ENCODE measurements at regions not wholly inside any gene's neighbourhood (a gene's known extent, or its start where the extent isn't known, plus 50 kb on each side); places are given as distances from the start of the nearest gene placed in this dataset.

DNA sequence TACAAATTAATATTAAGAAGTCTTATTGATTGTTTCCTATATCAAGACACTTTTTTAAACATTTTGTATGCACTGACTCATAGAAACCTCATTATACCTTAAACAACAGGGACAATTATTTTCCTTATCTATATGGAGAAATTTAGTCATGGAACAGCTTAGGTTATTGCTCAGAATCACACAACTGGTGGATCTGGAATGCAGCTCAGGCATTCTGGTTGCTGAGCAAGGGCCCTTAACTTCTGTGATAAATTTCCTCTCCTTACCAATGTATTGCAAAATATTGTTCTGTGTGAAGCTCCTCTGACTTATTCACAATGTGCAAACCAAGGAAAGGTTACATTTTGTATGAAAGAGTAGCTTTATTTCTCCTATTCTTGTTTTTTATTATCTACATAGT, 817.8 kb downstream of the LRFN5 start:
- intact Hi-C loops (cut with DNase I) = no loop called here
- Histone ChIP-seq H3K9me3 (no peaks in the 10 kb centered on the region), H3K27me3 (no peaks in the 10 kb centered on the region), H3K4me3 (no peak overlapping the region), H3K4me1 (no peaks in the 10 kb centered on the region), H3K27ac (no peak overlapping the region), H3K36me3 (no peaks in the 10 kb centered on the region)
- FAIRE-seq (no peak), DNase-seq (no peak), ATAC-seq (no peak)
- no peak for TF ChIP-seq CTCF (IDR thresholded peaks at IDR 0.05)

GRCh38 chr14:42421377-42422078, 814.9 kb downstream of the LRFN5 start:
- no peak for FAIRE-seq
- H3K9me3 ChIP-seq = no peaks in the 10 kb centered on the region
- 73 to 75% methylated on average over 4 of the region's 4 CpGs for WGBS, 2 donors
- no peaks in the 10 kb centered on the region for H3K4me1 ChIP-seq
- no peaks in the 10 kb centered on the region for H3K27me3 ChIP-seq
- intact Hi-C loops (cut with DNase I) = no loop called here
- no peak overlapping the region for H3K4me3 ChIP-seq
- ATAC-seq = no peak
- no peaks in the 10 kb centered on the region for H3K36me3 ChIP-seq
- no peak for TF ChIP-seq CTCF (IDR thresholded peaks at IDR 0.05)
- no peak overlapping the region for H3K27ac ChIP-seq
- DNase-seq = no peak

- FAIRE-seq = no peak
- no peak for TF ChIP-seq CTCF (IDR thresholded peaks at IDR 0.05)
- 46 to 51% methylated on average over 1 of the region's 1 CpG for WGBS, 2 donors
Measured at GRCh38 chr14:42420071-42420470, 813.4 kb downstream of the LRFN5 start.

DNA sequence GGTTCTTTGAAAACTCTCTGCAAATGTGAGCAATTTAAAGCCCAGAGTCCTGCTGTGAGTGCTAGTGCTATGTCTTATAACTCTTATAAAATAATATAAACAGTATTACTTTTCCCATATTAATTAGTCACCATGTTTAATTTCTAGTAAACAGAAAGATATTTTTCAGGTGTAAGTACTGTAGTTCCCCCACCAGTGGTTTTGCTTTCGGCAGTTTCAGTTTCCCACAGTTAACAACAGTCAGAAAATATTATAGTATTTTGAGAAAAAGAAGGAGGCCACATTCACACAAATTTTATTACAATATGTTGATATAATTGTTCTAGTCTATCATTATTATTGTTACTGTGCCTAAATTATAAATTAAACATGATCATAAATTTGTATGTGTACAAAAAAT, 800.5 kb downstream of the LRFN5 start:
- no peak overlapping the region for H3K4me3 ChIP-seq
- DNase-seq = no peak
- H3K9me3 ChIP-seq = no peaks in the 10 kb centered on the region
- WGBS, 2 donors = 52 to 76% methylated on average over 1 of the region's 1 CpG
- intact Hi-C loops (cut with DNase I) = no loop called here
- ATAC-seq = no peak
- H3K27ac ChIP-seq = no peak overlapping the region
- H3K36me3 ChIP-seq = no peaks in the 10 kb centered on the region
- FAIRE-seq = no peak
- no peaks in the 10 kb centered on the region for H3K27me3 ChIP-seq
- H3K4me1 ChIP-seq = no peaks in the 10 kb centered on the region
- TF ChIP-seq CTCF (IDR thresholded peaks at IDR 0.05) = no peak

More at GRCh38 chr14:42420071-42420470, 813.4 kb downstream of the LRFN5 start:
- intact Hi-C loops (cut with DNase I) = no loop called here
- ATAC-seq = no peak
- Histone ChIP-seq H3K9me3 (no peaks in the 10 kb centered on the region), H3K4me3 (no peak overlapping the region), H3K36me3 (no peaks in the 10 kb centered on the region), H3K4me1 (no peaks in the 10 kb centered on the region), H3K27ac (no peak overlapping the region), H3K27me3 (peaks cover 0 to 5% (median 0%) of the 10 kb centered on the region in 4 donors)
- DNase-seq = no peak

- no peak for TF ChIP-seq CTCF (IDR thresholded peaks at IDR 0.05)
- FAIRE-seq = no peak
- H3K4me1 ChIP-seq = no peaks in the 10 kb centered on the region
- no peaks in the 10 kb centered on the region for H3K27me3 ChIP-seq
- no peak overlapping the region for H3K27ac ChIP-seq
- H3K9me3 ChIP-seq = no peaks in the 10 kb centered on the region
- no peaks in the 10 kb centered on the region for H3K36me3 ChIP-seq
- ATAC-seq = no peak
- intact Hi-C loops (cut with DNase I) = no loop called here
- DNase-seq = no peak
- WGBS, 2 donors = 37 to 45% methylated on average over 3 of the region's 3 CpGs
- no peak overlapping the region for H3K4me3 ChIP-seq
Measured at GRCh38 chr14:42391146-42391834, 784.6 kb downstream of the LRFN5 start.

Data from pancreas (tissue), 10 donors.